ENCODE measurements at regions not wholly inside any gene's neighbourhood (a gene's known extent, or its start where the extent isn't known, plus 50 kb on each side); places are given as distances from the start of the nearest gene placed in this dataset.

DNA sequence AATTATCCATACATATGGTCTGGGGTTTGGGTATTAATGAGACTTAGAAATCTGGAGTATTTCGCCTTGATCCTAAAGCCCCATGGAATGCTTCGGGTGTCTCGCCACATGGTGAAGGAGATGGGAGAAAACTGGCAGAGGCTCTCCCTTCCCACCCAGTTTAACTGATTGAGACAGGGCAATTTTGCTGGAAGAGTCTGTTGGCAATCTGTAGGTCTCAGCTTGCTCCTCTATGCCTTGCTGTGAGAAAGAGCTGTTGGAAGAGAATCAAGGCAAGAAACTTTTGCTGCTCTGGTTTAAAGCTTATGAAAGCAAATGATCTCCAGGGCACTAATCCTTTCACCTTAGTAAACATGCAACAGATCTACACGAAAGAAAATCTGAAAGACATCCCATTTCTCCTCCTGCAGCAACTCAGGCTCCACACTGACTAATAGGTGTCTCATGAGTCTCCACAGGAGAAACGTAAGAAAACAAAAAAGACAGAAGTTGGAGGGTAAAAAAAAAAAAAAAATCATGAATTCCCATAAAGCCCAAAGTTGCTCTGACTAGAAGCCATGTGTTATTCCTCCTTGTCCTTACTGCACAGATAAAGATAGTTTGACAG lies 369.9 kb downstream of the EFNA5 start:
- Histone ChIP-seq H3K27ac (no peak overlapping the region), H3K27me3 (no peaks in the 10 kb centered on the region), H3K4me1 (no peaks in the 10 kb centered on the region), H3K9me3 (no peaks in the 10 kb centered on the region), H3K36me3 (no peaks in the 10 kb centered on the region), H3K4me3 (no peak overlapping the region)
- 77 to 80% methylated on average over 5 of the region's 5 CpGs for WGBS, 2 donors
- TF ChIP-seq, protein P1, sequence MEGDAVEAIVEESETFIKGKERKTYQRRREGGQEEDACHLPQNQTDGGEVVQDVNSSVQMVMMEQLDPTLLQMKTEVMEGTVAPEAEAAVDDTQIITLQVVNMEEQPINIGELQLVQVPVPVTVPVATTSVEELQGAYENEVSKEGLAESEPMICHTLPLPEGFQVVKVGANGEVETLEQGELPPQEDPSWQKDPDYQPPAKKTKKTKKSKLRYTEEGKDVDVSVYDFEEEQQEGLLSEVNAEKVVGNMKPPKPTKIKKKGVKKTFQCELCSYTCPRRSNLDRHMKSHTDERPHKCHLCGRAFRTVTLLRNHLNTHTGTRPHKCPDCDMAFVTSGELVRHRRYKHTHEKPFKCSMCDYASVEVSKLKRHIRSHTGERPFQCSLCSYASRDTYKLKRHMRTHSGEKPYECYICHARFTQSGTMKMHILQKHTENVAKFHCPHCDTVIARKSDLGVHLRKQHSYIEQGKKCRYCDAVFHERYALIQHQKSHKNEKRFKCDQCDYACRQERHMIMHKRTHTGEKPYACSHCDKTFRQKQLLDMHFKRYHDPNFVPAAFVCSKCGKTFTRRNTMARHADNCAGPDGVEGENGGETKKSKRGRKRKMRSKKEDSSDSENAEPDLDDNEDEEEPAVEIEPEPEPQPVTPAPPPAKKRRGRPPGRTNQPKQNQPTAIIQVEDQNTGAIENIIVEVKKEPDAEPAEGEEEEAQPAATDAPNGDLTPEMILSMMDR (IDR thresholded peaks at IDR 0.05), result no peak
- TF ChIP-seq POLR2AphosphoS5 (IDR thresholded peaks at IDR 0.05) (no peak), POLR2A (IDR thresholded peaks at IDR 0.05) (no peak), EP300 (IDR thresholded peaks at IDR 0.05) (no peak)
- intact Hi-C loops (cut with DNase I), result no loop called here
- no peak for DNase-seq

DNA sequence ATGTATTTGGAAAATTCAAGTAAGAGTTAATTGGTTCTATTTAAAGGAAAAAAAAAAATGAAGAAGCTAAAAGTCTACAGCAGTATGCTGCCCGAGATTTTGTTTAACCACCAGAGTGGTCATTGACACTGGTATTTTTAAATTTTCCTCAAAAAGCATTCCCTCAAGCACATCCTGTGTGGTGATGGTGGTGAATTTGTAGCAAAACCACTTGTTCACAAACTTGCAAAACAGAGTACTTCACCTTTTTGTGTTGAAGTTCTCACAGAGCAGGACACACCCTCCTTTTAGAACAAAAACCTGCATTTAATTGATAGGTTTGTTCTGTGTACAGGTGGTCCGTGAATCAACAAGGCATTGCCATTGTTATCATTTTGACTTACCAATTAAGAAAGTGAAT lies 374.2 kb downstream of the EFNA5 start:
- intact Hi-C loops (cut with DNase I), result no loop called here
- TF ChIP-seq POLR2A (IDR thresholded peaks at IDR 0.05), result no peak
- no peak for TF ChIP-seq POLR2AphosphoS5 (IDR thresholded peaks at IDR 0.05)
- no peak for TF ChIP-seq EP300 (IDR thresholded peaks at IDR 0.05)
- TF ChIP-seq, protein P1 (IDR thresholded peaks at IDR 0.05), result no peak
- peaks cover 0 to 14% (median 12%) of the 10 kb centered on the region in 4 donors for H3K4me1 ChIP-seq
- H3K4me3 ChIP-seq, result no peak overlapping the region
- no peak for DNase-seq
- WGBS, 2 donors, result 54 to 71% methylated on average over 2 of the region's 2 CpGs
- H3K36me3 ChIP-seq, result no peaks in the 10 kb centered on the region
- no peaks in the 10 kb centered on the region for H3K9me3 ChIP-seq
- no peaks in the 10 kb centered on the region for H3K27me3 ChIP-seq
- no peak overlapping the region for H3K27ac ChIP-seq

DNA sequence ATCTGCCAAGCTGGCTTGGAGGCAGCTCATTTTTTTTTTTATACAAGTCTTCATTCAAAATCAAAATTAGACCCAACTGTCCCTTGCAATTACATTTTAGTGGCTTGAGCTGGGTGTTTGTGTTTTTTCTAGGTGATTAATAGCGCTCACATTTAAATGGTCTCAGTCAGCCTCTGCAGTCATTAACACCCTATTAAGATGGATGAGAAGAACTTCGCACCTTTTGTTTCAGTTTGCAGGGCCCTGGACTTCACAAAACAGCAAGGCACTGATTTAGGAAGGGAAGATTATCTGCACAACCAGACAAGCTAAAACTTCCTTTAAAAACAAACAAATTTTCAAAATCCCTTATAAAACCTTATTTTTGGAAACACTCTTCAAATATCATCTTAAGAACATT lies 374.8 kb downstream of the EFNA5 start:
- Histone ChIP-seq H3K27ac (no peak overlapping the region), H3K27me3 (no peaks in the 10 kb centered on the region), H3K4me3 (no peak overlapping the region), H3K9me3 (no peaks in the 10 kb centered on the region), H3K36me3 (no peaks in the 10 kb centered on the region), H3K4me1 (peaks cover 0 to 14% (median 12%) of the 10 kb centered on the region in 4 donors)
- WGBS, 2 donors, result 95% methylated on average over 2 of the region's 2 CpGs
- intact Hi-C loops (cut with DNase I), result no loop called here
- no peak for DNase-seq
- TF ChIP-seq POLR2AphosphoS5 (IDR thresholded peaks at IDR 0.05), result no peak
- TF ChIP-seq EP300 (IDR thresholded peaks at IDR 0.05), result no peak
- no peak for TF ChIP-seq POLR2A (IDR thresholded peaks at IDR 0.05)
- TF ChIP-seq, protein P1 (IDR thresholded peaks at IDR 0.05), result no peak

GRCh38 chr5:107294669-107295068 lies 376.1 kb downstream of the EFNA5 start:
- 87 to 88% methylated on average over 1 of the region's 1 CpG for WGBS, 2 donors
- Histone ChIP-seq H3K36me3 (no peaks in the 10 kb centered on the region), H3K27ac (no peak overlapping the region), H3K27me3 (no peaks in the 10 kb centered on the region), H3K9me3 (no peaks in the 10 kb centered on the region), H3K4me1 (peaks cover 0 to 14% (median 12%) of the 10 kb centered on the region in 4 donors), H3K4me3 (no peak overlapping the region)
- TF ChIP-seq POLR2A (IDR thresholded peaks at IDR 0.05), result no peak
- TF ChIP-seq EP300 (IDR thresholded peaks at IDR 0.05), result no peak
- TF ChIP-seq, protein P1 (IDR thresholded peaks at IDR 0.05), result no peak
- TF ChIP-seq POLR2AphosphoS5 (IDR thresholded peaks at IDR 0.05), result no peak
- intact Hi-C loops (cut with DNase I), result no loop called here
- DNase-seq, result no peak

DNA sequence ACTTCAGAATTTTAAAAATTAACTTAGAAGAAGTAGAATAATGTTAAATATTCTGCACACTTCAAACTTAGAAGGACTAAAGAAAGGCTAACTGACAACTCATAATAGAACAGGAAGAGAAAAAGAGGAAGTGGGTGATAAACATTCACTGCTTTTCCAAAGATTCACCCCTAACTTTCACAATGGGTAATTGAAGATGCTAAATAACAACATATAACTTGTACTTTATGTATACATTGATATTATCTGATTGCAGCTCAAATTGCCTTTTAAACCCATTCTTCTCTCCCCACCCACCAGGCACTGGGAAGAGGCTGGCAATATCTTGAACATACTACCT lies 376.6 kb downstream of the EFNA5 start:
- DNase-seq, result no peak
- Histone ChIP-seq H3K27me3 (no peaks in the 10 kb centered on the region), H3K27ac (no peak overlapping the region), H3K4me3 (no peak overlapping the region), H3K4me1 (peaks cover 0 to 14% (median 12%) of the 10 kb centered on the region in 4 donors), H3K9me3 (no peaks in the 10 kb centered on the region), H3K36me3 (no peaks in the 10 kb centered on the region)
- TF ChIP-seq POLR2A (IDR thresholded peaks at IDR 0.05), result no peak
- TF ChIP-seq, protein P1 (IDR thresholded peaks at IDR 0.05), result no peak
- intact Hi-C loops (cut with DNase I), result no loop called here

Measured in sigmoid colon (tissue), 6 donors.